CD4-positive, alpha-beta T cell (primary cell): ENCODE measurements at regions not wholly inside any gene's neighbourhood (a gene's known extent, or its start where the extent isn't known, plus 50 kb on each side); places are given as distances from the start of the nearest gene placed in this dataset.

Source experiments
- ATAC-seq: fragments of 200-7000 bp; cut with Tn5 transposase; one replicate; pipeline ENCODE4 v1.10.0; 2022; ENCODE audit warnings: mild to moderate bottlenecking; ENCODE audit not compliant: poor library complexity
- CTCF ChIA-PET: fragments of 350-600 bp; sonication (Branson Sonifier 250); formaldehyde crosslinking; loops from one replicate; lab custom pipeline; 2021; ENCODE audit warnings: antibody characterized with exemption, inconsistent platforms; lab: Charles Lee
- POLR2A ChIA-PET: fragments of 350-600 bp; sonication (Branson Sonifier 250); formaldehyde crosslinking; loops from one replicate; lab custom pipeline; 2021; ENCODE audit warnings: antibody characterized with exemption, inconsistent platforms; lab: Charles Lee
- DNase-seq, 14 experiments: peaks; one replicate each; pipeline ENCODE4 v3.0.0-alpha.2; 2013 to 2020; ENCODE audit warnings: mixed read lengths in 2 of 14
- H3K27ac ChIP-seq, 2 donors: one replicate each; pipeline versions ENCODE4 v1.5.1 to v1.7.0; 2013; ENCODE audit warnings: low read length in 2 of 2, low read depth in 1 of 2, mild to moderate bottlenecking in 1 of 2
- H3K27me3 ChIP-seq, 2 experiments: 1 replicate in 1 of 2; 2 replicates in 1 of 2; pipeline versions ENCODE4 v1.6.1 to v1.7.0; 2013; ENCODE audit warnings: low read length in 2 of 2, control low read depth in 1 of 2, mild to moderate bottlenecking in 1 of 2, moderate library complexity in 1 of 2; ENCODE audit not compliant: insufficient read depth in 2 of 2, control insufficient read depth in 1 of 2
- H3K36me3 ChIP-seq: one replicate; pipeline ENCODE4 v1.6.1; 2013; ENCODE audit warnings: low read length, control low read depth; ENCODE audit not compliant: insufficient read depth
- H3K4me1 ChIP-seq: one replicate; pipeline ENCODE4 v1.6.1; 2013; ENCODE audit warnings: low read length, control low read depth; ENCODE audit not compliant: insufficient read depth
- H3K4me3 ChIP-seq: one replicate; pipeline ENCODE4 v1.5.1; 2013; ENCODE audit warnings: mild to moderate bottlenecking, low read length, moderate library complexity
- H3K9me3 ChIP-seq, 2 experiments: 1 replicate in 1 of 2; 2 replicates in 1 of 2; pipeline versions ENCODE4 v1.6.1 to v1.7.0; 2013; ENCODE audit warnings: low read length in 2 of 2, mild to moderate bottlenecking in 2 of 2, control low read depth in 1 of 2, moderate library complexity in 1 of 2; ENCODE audit not compliant: control insufficient read depth in 1 of 2, insufficient read depth in 1 of 2
- H3K27ac Mint-ChIP-seq: one replicate; pipeline ENCODE4 v1.8.0; 2020; ENCODE audit warnings: mixed read lengths
- H3K27me3 Mint-ChIP-seq: one replicate; pipeline ENCODE4 v1.8.0; 2021; ENCODE audit warnings: mixed read lengths
- H3K36me3 Mint-ChIP-seq: one replicate; pipeline ENCODE4 v1.8.0; 2021; ENCODE audit warnings: low read depth, mixed read lengths
- H3K4me1 Mint-ChIP-seq: one replicate; pipeline ENCODE4 v1.8.0; 2021; ENCODE audit warnings: low read depth, mixed read lengths
- H3K4me3 Mint-ChIP-seq: one replicate; pipeline ENCODE4 v1.8.0; 2020; ENCODE audit warnings: mild to moderate bottlenecking, mixed read lengths
- H3K9me3 Mint-ChIP-seq: one replicate; pipeline ENCODE4 v1.8.0; 2020; ENCODE audit warnings: mixed read lengths
- intact Hi-C, 2 experiments: fragments of 100-400 bp; cut with DNase I in 1 of 2; cut with micrococcal nuclease in 1 of 2; formaldehyde crosslinking; loops; one replicate each; pipeline versions ENCODE4 v1.15.1 to v1.9.0; 2023 to 2025; cut with DNase I, micrococcal nuclease
- TF ChIP-seq, protein P1 (sequence below): fragments of 200-600 bp; IDR thresholded peaks from one replicate; pipeline ENCODE4 v1.8.0; 2022; ENCODE audit warnings: antibody characterized with exemption, mild to moderate bottlenecking

DNA sequence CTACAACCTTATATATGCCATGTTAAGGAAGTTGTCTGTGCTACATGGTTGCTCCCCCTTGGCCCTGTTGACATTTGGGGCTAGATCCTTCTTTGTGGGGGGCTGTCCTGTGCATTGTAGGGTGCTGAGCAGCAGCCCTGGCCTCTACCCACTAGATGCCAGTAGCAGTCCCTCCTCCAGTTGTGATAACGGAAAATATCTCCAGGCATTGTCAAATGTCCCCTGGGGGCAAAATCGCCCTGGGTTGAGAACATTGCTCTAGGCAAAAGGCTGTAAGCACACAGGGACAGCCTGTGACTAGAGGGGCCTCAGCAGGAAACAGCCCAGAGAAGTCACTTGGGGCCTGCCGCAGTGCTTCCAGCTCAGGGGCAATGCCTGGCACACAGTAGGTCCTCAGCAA lies 1100.3 kb downstream of the BCL11B start:
- H3K4me3 ChIP-seq = no peak overlapping the region
- intact Hi-C loops = no loop called here
- peak in 2 of 14 experiments; percentile 20 to 39 for DNase-seq

DNA sequence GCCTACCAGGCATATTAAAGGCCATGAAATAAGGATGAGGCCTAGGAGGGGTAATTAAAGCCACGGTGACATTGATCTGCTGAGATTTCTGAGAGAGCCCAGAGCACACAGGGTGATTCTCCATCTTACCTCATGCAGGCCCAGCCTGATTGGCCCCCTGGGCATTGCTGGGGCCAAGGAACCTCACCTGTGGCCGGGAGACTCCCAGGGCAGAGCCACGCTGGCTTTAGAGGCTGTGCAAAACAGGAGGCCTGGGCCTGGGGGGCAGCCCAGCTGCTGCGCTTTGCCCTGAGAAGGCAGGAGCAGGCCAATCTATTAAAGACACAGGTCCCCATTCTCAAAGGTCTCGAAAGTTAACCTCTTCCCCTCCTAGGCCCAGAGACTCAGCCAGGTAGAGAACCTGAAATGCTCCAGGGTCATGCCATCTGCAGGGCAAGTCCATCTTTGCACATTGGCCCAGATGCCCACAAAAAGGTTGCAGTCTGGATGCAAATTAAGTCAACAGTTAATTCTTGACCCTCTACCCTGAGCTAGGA lies 1099.7 kb downstream of the BCL11B start:
- Histone ChIP-seq H3K4me1 (peaks cover 95% of the 10 kb centered on the region), H3K27ac (peak overlapping the region; percentile 78 to 80), H3K36me3 (no peaks in the 10 kb centered on the region), H3K27me3 (no peaks in the 10 kb centered on the region), H3K4me3 (peak overlapping the region; percentile 33), H3K9me3 (no peaks in the 10 kb centered on the region)
- DNase-seq (no peak), ATAC-seq (no peak)
- H3K9me3 Mint-ChIP-seq = peaks cover 3% of the 10 kb centered on the region
- H3K27me3 Mint-ChIP-seq = no peaks in the 10 kb centered on the region
- intact Hi-C loops = no loop called here
- peak overlapping the region; percentile 17 for H3K4me3 Mint-ChIP-seq
- peak overlapping the region; percentile 93 for H3K27ac Mint-ChIP-seq
- POLR2A ChIA-PET = interaction anchor here (0.6 to 13.1 kb wide), 21 partner anchors 10 to 1099 kb away, joined by 3 to 468 read pairs (median 8); partner anchors contain the start of gene BCL11B
- TF ChIP-seq, protein P1, sequence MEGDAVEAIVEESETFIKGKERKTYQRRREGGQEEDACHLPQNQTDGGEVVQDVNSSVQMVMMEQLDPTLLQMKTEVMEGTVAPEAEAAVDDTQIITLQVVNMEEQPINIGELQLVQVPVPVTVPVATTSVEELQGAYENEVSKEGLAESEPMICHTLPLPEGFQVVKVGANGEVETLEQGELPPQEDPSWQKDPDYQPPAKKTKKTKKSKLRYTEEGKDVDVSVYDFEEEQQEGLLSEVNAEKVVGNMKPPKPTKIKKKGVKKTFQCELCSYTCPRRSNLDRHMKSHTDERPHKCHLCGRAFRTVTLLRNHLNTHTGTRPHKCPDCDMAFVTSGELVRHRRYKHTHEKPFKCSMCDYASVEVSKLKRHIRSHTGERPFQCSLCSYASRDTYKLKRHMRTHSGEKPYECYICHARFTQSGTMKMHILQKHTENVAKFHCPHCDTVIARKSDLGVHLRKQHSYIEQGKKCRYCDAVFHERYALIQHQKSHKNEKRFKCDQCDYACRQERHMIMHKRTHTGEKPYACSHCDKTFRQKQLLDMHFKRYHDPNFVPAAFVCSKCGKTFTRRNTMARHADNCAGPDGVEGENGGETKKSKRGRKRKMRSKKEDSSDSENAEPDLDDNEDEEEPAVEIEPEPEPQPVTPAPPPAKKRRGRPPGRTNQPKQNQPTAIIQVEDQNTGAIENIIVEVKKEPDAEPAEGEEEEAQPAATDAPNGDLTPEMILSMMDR = no peak
- H3K36me3 Mint-ChIP-seq = no peaks in the 10 kb centered on the region
- CTCF ChIA-PET = interaction anchor here (1.0 to 1.8 kb wide), 2 partner anchors 13 to 14 kb away, joined by 3 to 11 read pairs; no protein-coding TSS in a partner anchor
- H3K4me1 Mint-ChIP-seq = peaks cover 100% of the 10 kb centered on the region

More for the DNA sequence above, 1100.3 kb downstream of the BCL11B start:
- Histone ChIP-seq H3K4me1 (peaks cover 96% of the 10 kb centered on the region), H3K27ac (peak overlapping the region; percentile 78 to 80), H3K36me3 (no peaks in the 10 kb centered on the region), H3K9me3 (no peaks in the 10 kb centered on the region), H3K27me3 (no peaks in the 10 kb centered on the region)
- H3K27ac Mint-ChIP-seq = peak overlapping the region; percentile 93
- POLR2A ChIA-PET = interaction anchor here (0.6 to 13.1 kb wide), 5 partner anchors 17 to 1044 kb away, joined by 3 to 468 read pairs (median 10); no protein-coding TSS in a partner anchor
- CTCF ChIA-PET = interaction anchor here (1.0 kb wide), 1 partner anchor 13 kb away, joined by 3 read pairs; no protein-coding TSS in a partner anchor
- TF ChIP-seq, protein P1 = no peak
- H3K36me3 Mint-ChIP-seq = no peaks in the 10 kb centered on the region
- no peaks in the 10 kb centered on the region for H3K27me3 Mint-ChIP-seq
- peaks cover 99% of the 10 kb centered on the region for H3K4me1 Mint-ChIP-seq
- no peak for ATAC-seq
- peak overlapping the region; percentile 36 for H3K4me3 Mint-ChIP-seq
- H3K9me3 Mint-ChIP-seq = peaks cover 3% of the 10 kb centered on the region

DNA sequence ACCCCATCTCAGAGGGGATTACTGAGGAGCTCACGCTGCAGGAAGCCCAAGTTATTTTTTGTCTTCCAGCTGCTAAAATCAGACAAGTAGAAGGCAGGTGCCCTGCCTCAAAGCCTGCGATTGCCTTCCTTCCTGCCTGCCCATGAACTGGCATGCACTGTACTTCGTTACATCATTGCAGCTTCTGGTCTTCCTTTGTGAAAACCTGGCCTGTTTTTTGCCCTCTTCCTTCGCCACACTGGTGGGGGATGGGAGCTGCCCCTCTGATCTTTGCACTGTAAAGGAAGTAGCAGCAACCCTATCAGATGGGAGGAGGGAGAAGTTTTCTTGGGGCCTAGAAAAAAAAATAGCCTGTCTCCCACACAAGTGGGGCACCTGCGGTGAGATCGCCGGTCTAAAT lies 1098.7 kb downstream of the BCL11B start:
- no peaks in the 10 kb centered on the region for H3K9me3 ChIP-seq
- no peaks in the 10 kb centered on the region for H3K36me3 ChIP-seq
- H3K4me1 ChIP-seq = peaks cover 92% of the 10 kb centered on the region
- H3K27me3 ChIP-seq = no peaks in the 10 kb centered on the region
- CTCF ChIA-PET = interaction anchor here (0.9 to 1.8 kb wide), 4 partner anchors 13 to 1099 kb away, joined by 3 to 11 read pairs (median 6); partner anchors contain the start of gene BCL11B
- POLR2A ChIA-PET = interaction anchor here (0.7 to 13.1 kb wide), 36 partner anchors 9 to 1098 kb away, joined by 3 to 468 read pairs (median 6); partner anchors contain the start of gene BCL11B
- no peaks in the 10 kb centered on the region for H3K36me3 Mint-ChIP-seq
- no peaks in the 10 kb centered on the region for H3K27me3 Mint-ChIP-seq
- peak overlapping the region; percentile 33 for H3K4me3 ChIP-seq
- peak overlapping the region; percentile 83 for H3K4me3 Mint-ChIP-seq
- intact Hi-C loops = loop anchor here in 1 of 2 experiments (1.0 kb wide), 1 partner anchor 11 kb away; no protein-coding TSS in a partner anchor
- DNase-seq (peak; percentile 34 to 94 (median 74)), ATAC-seq (peak; percentile 70)
- H3K27ac Mint-ChIP-seq = peak overlapping the region; percentile 93
- H3K9me3 Mint-ChIP-seq = peaks cover under 1% of the 10 kb centered on the region
- TF ChIP-seq, protein P1 = no peak
- H3K27ac ChIP-seq = peak overlapping the region; percentile 78 to 80
- H3K4me1 Mint-ChIP-seq = peaks cover 100% of the 10 kb centered on the region
